Small intestine (tissue), 7 donors: ENCODE measurements at regions not wholly inside any gene's neighbourhood (a gene's known extent, or its start where the extent isn't known, plus 50 kb on each side); places are given as distances from the start of the nearest gene placed in this dataset.

Experiments used
- DNase-seq, 2 donors: peaks; one replicate each; pipeline versions ENCODE4 v3.0.0 to v3.0.0-alpha.2; 2013
- FAIRE-seq: peaks from 2 replicates; lab custom pipeline; 2012; peaks lifted over from hg19 to GRCh38; lab: Jason Lieb, UNC
- H3K27ac ChIP-seq, 3 donors: one replicate each; pipeline ENCODE4 v1.5.1; 2013; ENCODE audit warnings: low read length in 2 of 3, mild to moderate bottlenecking in 2 of 3, control low read depth in 1 of 3, inconsistent platforms in 1 of 3, low read depth in 1 of 3, moderate library complexity in 1 of 3
- H3K27me3 ChIP-seq, 3 donors: one replicate each; pipeline ENCODE4 v1.6.1; 2013; ENCODE audit warnings: low read length in 3 of 3, inconsistent platforms in 1 of 3; ENCODE audit not compliant: control insufficient read depth in 3 of 3, insufficient read depth in 3 of 3
- H3K36me3 ChIP-seq, 3 donors: one replicate each; pipeline ENCODE4 v1.6.1; 2013; ENCODE audit warnings: low read length in 3 of 3, inconsistent platforms in 1 of 3, low read depth in 1 of 3, mild to moderate bottlenecking in 1 of 3, moderate library complexity in 1 of 3; ENCODE audit not compliant: control insufficient read depth in 3 of 3, insufficient read depth in 2 of 3
- H3K4me1 ChIP-seq, 3 donors: one replicate each; pipeline ENCODE4 v1.6.1; 2013; ENCODE audit warnings: low read length in 2 of 3, inconsistent platforms in 1 of 3, low read depth in 1 of 3, mild to moderate bottlenecking in 1 of 3, moderate library complexity in 1 of 3; ENCODE audit not compliant: control insufficient read depth in 3 of 3, insufficient read depth in 2 of 3
- H3K4me3 ChIP-seq, 3 donors: one replicate each; pipeline ENCODE4 v1.5.1; 2013; ENCODE audit warnings: low read length in 3 of 3, control low read depth in 1 of 3, inconsistent platforms in 1 of 3, low read depth in 1 of 3, mild to moderate bottlenecking in 1 of 3, moderate library complexity in 1 of 3
- H3K9me3 ChIP-seq, 2 donors: one replicate each; pipeline ENCODE4 v1.6.1; 2013; ENCODE audit warnings: low read depth in 1 of 2, low read length in 1 of 2; ENCODE audit not compliant: control insufficient read depth in 2 of 2, insufficient read depth in 1 of 2
- WGBS, 3 donors: extraction: QIAGEN DNeasy Blood & Tissue Kit; methylation state at CpG; one replicate each; pipeline ENCODE4 v1.1.7; 2013; 5-methylcytosine and 5-hydroxymethylcytosine counted together
- donor health status: healthy with polysubstance abuse.
- donor health status: control.
- donor health status: control.
- donor health status: Bipolar disorder and iron deficiency.
- donor health status: healthy.

- H3K27me3 ChIP-seq = no peaks in the 10 kb centered on the region
- no peaks in the 10 kb centered on the region for H3K9me3 ChIP-seq
- H3K27ac ChIP-seq = no peak overlapping the region
- H3K4me1 ChIP-seq = no peaks in the 10 kb centered on the region
- no peak for DNase-seq
- no peak overlapping the region for H3K4me3 ChIP-seq
- no peaks in the 10 kb centered on the region for H3K36me3 ChIP-seq
- FAIRE-seq = no peak
Observed at GRCh38 chr4:66451741-66452140, 781.5 kb upstream of the EPHA5 start.

GRCh38 chr4:66443008-66443407 lies 772.7 kb upstream of the EPHA5 start:
- Histone ChIP-seq H3K9me3 (no peaks in the 10 kb centered on the region), H3K36me3 (no peaks in the 10 kb centered on the region), H3K27ac (no peak overlapping the region), H3K27me3 (no peaks in the 10 kb centered on the region), H3K4me1 (no peaks in the 10 kb centered on the region), H3K4me3 (no peak overlapping the region)
- no peak for DNase-seq
- no peak for FAIRE-seq
- 81 to 85% (median 84%) methylated on average over 3 of the region's 3 CpGs for WGBS, 3 donors

- no peak for FAIRE-seq
- Histone ChIP-seq H3K27me3 (no peaks in the 10 kb centered on the region), H3K27ac (no peak overlapping the region), H3K9me3 (no peaks in the 10 kb centered on the region), H3K36me3 (no peaks in the 10 kb centered on the region), H3K4me1 (no peaks in the 10 kb centered on the region), H3K4me3 (no peak overlapping the region)
- DNase-seq = no peak
Observed at GRCh38 chr4:66439508-66439907, 769.2 kb upstream of the EPHA5 start.

DNA sequence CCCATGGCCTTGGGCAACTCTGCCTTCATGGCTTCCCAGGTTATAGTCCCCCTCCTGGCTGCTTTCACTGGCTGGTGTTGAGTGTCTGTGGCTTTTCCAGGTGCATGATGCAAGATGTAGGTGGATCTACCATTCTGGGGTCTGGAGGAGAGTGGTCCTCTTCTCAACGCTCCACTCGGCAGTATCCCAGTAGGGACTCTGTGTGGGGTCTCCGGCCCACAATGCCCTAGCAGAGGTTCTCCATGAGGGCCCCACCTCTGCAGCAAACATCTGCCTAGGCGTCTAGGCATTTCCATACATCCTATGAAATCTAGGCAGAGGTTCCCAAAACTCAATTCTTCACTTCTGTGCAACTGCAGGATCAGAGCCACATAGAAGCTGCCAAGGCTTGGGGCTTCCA lies 763.4 kb upstream of the EPHA5 start:
- WGBS, 3 donors = 72 to 90% (median 81%) methylated on average over 4 of the region's 4 CpGs
- FAIRE-seq (no peak), DNase-seq (no peak)
- no peaks in the 10 kb centered on the region for H3K27me3 ChIP-seq
- no peaks in the 10 kb centered on the region for H3K36me3 ChIP-seq
- no peak overlapping the region for H3K4me3 ChIP-seq
- H3K4me1 ChIP-seq = no peaks in the 10 kb centered on the region
- peaks cover 0 to 5% of the 10 kb centered on the region in 2 donors for H3K9me3 ChIP-seq
- no peak overlapping the region for H3K27ac ChIP-seq

- H3K27me3 ChIP-seq = no peaks in the 10 kb centered on the region
- no peak for DNase-seq
- H3K4me1 ChIP-seq = no peaks in the 10 kb centered on the region
- no peaks in the 10 kb centered on the region for H3K36me3 ChIP-seq
- FAIRE-seq = no peak
- H3K4me3 ChIP-seq = no peak overlapping the region
- H3K27ac ChIP-seq = no peak overlapping the region
- WGBS, 3 donors = 3 to 14% (median 3%) methylated on average over 1 of the region's 1 CpG
- H3K9me3 ChIP-seq = peaks cover 0 to 5% of the 10 kb centered on the region in 2 donors
Observed at GRCh38 chr4:66430856-66431255, 760.6 kb upstream of the EPHA5 start.

DNA sequence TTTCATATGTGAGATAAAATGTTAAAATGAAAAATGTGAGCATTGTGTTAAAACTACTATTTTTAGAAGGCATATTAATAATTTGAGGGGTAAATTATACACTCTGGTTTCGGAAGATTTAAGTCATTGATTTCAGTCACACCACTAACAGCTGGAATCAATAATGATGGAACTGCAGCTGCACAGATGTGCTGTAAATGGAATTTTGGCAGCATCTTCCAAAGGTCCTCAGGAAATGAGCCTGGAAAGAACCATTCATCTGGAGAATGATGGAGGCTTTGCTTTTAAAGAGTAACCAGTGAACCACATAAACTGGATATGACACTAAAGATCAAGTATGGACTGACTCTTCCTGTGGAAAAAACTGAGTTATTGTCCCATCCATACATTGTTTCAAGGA lies 759.0 kb upstream of the EPHA5 start:
- Histone ChIP-seq H3K27me3 (no peaks in the 10 kb centered on the region), H3K27ac (no peak overlapping the region), H3K4me3 (no peak overlapping the region), H3K36me3 (no peaks in the 10 kb centered on the region), H3K4me1 (no peaks in the 10 kb centered on the region), H3K9me3 (peaks cover 0 to 5% of the 10 kb centered on the region in 2 donors)
- DNase-seq (no peak), FAIRE-seq (no peak)
- 66 to 93% (median 81%) methylated on average over 1 of the region's 1 CpG for WGBS, 3 donors

GRCh38 chr4:66416425-66416824 lies 746.1 kb upstream of the EPHA5 start:
- Histone ChIP-seq H3K27ac (no peak overlapping the region), H3K4me1 (no peaks in the 10 kb centered on the region), H3K9me3 (no peaks in the 10 kb centered on the region), H3K36me3 (no peaks in the 10 kb centered on the region), H3K4me3 (no peak overlapping the region), H3K27me3 (no peaks in the 10 kb centered on the region)
- FAIRE-seq (no peak), DNase-seq (no peak)
- WGBS, 3 donors = 52 to 64% (median 59%) methylated on average over 4 of the region's 4 CpGs

DNA sequence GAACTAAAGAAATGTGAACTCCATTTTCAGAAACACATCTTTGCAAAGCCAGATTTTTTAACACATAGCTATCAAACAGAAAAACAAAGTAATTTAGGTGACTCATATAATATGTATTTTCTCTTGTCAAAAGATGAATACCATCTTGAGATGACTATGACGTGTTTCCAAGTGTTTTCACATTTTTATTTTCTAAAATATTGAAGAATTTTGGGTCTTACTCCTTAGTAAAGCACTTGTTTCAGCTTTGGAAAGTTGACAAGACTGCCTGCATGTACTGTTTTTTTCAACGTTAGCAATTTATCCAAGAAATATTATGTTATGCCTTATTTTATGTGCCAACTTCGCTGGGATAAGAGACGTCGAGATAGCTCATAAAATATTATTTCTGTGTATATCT lies 733.9 kb upstream of the EPHA5 start:
- no peaks in the 10 kb centered on the region for H3K4me1 ChIP-seq
- peaks cover 0 to 4% of the 10 kb centered on the region in 2 donors for H3K9me3 ChIP-seq
- no peak overlapping the region for H3K4me3 ChIP-seq
- no peak for FAIRE-seq
- no peak overlapping the region for H3K27ac ChIP-seq
- no peak for DNase-seq
- no peaks in the 10 kb centered on the region for H3K36me3 ChIP-seq
- no peaks in the 10 kb centered on the region for H3K27me3 ChIP-seq
- 74 to 79% (median 76%) methylated on average over 5 of the region's 5 CpGs for WGBS, 3 donors

GRCh38 chr4:66376921-66377320 lies 706.6 kb upstream of the EPHA5 start:
- H3K4me3 ChIP-seq = no peak overlapping the region
- DNase-seq (no peak), FAIRE-seq (no peak)
- no peaks in the 10 kb centered on the region for H3K9me3 ChIP-seq
- 33 to 46% (median 35%) methylated on average over 1 of the region's 1 CpG for WGBS, 3 donors
- no peaks in the 10 kb centered on the region for H3K27me3 ChIP-seq
- H3K27ac ChIP-seq = no peak overlapping the region
- H3K4me1 ChIP-seq = no peaks in the 10 kb centered on the region
- H3K36me3 ChIP-seq = no peaks in the 10 kb centered on the region
